GM12892 (cell line): ENCODE measurements at regions not wholly inside any gene's neighbourhood (a gene's known extent, or its start where the extent isn't known, plus 50 kb on each side); places are given as distances from the start of the nearest gene placed in this dataset.

Source experiments
- DNase-seq: peaks from one replicate; pipeline ENCODE4 v3.0.0; 2011; ENCODE audit not compliant: insufficient read length
- FAIRE-seq: peaks from 2 replicates; lab custom pipeline; 2011; peaks lifted over from hg19 to GRCh38; lab: Jason Lieb, UNC
- POLR2A ChIP-seq: IDR thresholded peaks from 2 replicates; pipeline ENCODE4 v1.6.1; 2011; ENCODE audit warnings: low read depth, low read length, control low read depth
- POLR2AphosphoS5 ChIP-seq: IDR thresholded peaks from 2 replicates; pipeline ENCODE4 v1.6.1; 2011; ENCODE audit warnings: low read depth, low read length, control low read depth
- TAF1 ChIP-seq: IDR thresholded peaks from 2 replicates; pipeline ENCODE4 v1.6.1; 2011; ENCODE audit warnings: low read depth, mild to moderate bottlenecking, control low read depth, low read length, borderline replicate concordance

- no peak for DNase-seq
- FAIRE-seq = no peak
- TF ChIP-seq POLR2AphosphoS5 = no peak
- TF ChIP-seq TAF1 = no peak
- TF ChIP-seq POLR2A = no peak
These were observed 116.2 kb downstream of the NSUN3 start for GRCh38 chr3:94179059-94179458.

- DNase-seq (no peak), FAIRE-seq (no peak)
- TF ChIP-seq TAF1 = no peak
- no peak for TF ChIP-seq POLR2A
- TF ChIP-seq POLR2AphosphoS5 = no peak
These were observed 120.7 kb downstream of the NSUN3 start for GRCh38 chr3:94183551-94183950.

GRCh38 chr3:94184781-94185180 lies 121.9 kb downstream of the NSUN3 start:
- DNase-seq (no peak), FAIRE-seq (no peak)
- TF ChIP-seq TAF1 (no peak), POLR2A (no peak), POLR2AphosphoS5 (no peak)

GRCh38 chr3:94185753-94186152 lies 122.9 kb downstream of the NSUN3 start:
- no peak for TF ChIP-seq POLR2A
- no peak for TF ChIP-seq TAF1
- TF ChIP-seq POLR2AphosphoS5 = no peak
- FAIRE-seq (no peak), DNase-seq (no peak)

- no peak for DNase-seq
- FAIRE-seq = no peak
- TF ChIP-seq TAF1 (no peak), POLR2A (no peak), POLR2AphosphoS5 (no peak)
These were observed 124.8 kb downstream of the NSUN3 start for GRCh38 chr3:94187697-94188096.

- FAIRE-seq (no peak), DNase-seq (no peak)
- TF ChIP-seq POLR2A (no peak), TAF1 (no peak), POLR2AphosphoS5 (no peak)
These were observed 132.5 kb downstream of the NSUN3 start for GRCh38 chr3:94195381-94195780.

GRCh38 chr3:94206291-94206690 lies 143.4 kb downstream of the NSUN3 start:
- DNase-seq = no peak
- FAIRE-seq = no peak
- TF ChIP-seq TAF1 (no peak), POLR2A (no peak), POLR2AphosphoS5 (no peak)

GRCh38 chr3:94210256-94210655 lies 147.4 kb downstream of the NSUN3 start:
- TF ChIP-seq POLR2A (no peak), POLR2AphosphoS5 (no peak), TAF1 (no peak)
- no peak for FAIRE-seq
- no peak for DNase-seq

GRCh38 chr3:94217406-94217805 lies 154.5 kb downstream of the NSUN3 start:
- FAIRE-seq = no peak
- DNase-seq = no peak
- TF ChIP-seq TAF1 = no peak
- TF ChIP-seq POLR2A = no peak
- TF ChIP-seq POLR2AphosphoS5 = no peak

GRCh38 chr3:94220426-94220825 lies 157.6 kb downstream of the NSUN3 start:
- DNase-seq (no peak), FAIRE-seq (no peak)

GRCh38 chr3:94221829-94222228 lies 159.0 kb downstream of the NSUN3 start:
- TF ChIP-seq TAF1 (no peak), POLR2AphosphoS5 (no peak)
- DNase-seq (no peak), FAIRE-seq (no peak)

More at GRCh38 chr3:94220426-94220825, 157.6 kb downstream of the NSUN3 start:
- TF ChIP-seq POLR2AphosphoS5 (no peak), TAF1 (no peak), POLR2A (no peak)

GRCh38 chr3:94225148-94225865 lies 162.4 kb downstream of the NSUN3 start:
- FAIRE-seq (no peak), DNase-seq (no peak)
- TF ChIP-seq POLR2A (no peak), POLR2AphosphoS5 (no peak), TAF1 (no peak)

- TF ChIP-seq TAF1 (no peak), POLR2AphosphoS5 (no peak), POLR2A (no peak)
- FAIRE-seq (no peak), DNase-seq (no peak)
These were observed 163.2 kb downstream of the NSUN3 start for GRCh38 chr3:94226078-94226477.

- DNase-seq (no peak), FAIRE-seq (no peak)
- TF ChIP-seq POLR2AphosphoS5 (no peak), TAF1 (no peak), POLR2A (no peak)
These were observed 170.1 kb downstream of the NSUN3 start for GRCh38 chr3:94232921-94233320.
